HCT116 (cell line): ENCODE measurements at regions not wholly inside any gene's neighbourhood (a gene's known extent, or its start where the extent isn't known, plus 50 kb on each side); places are given as distances from the start of the nearest gene placed in this dataset.
"Not testable (repeated sequence)": the region's sequence is repeated elsewhere in the genome, so short reads cannot be mapped to it uniquely, and the experiment has no call there.

Experiments used
- ATF3 ChIP-seq: IDR thresholded peaks from 2 replicates; pipeline ENCODE4 v1.6.1; 2012
- CTCF ChIP-seq, 3 experiments: fragments of 200-600 bp in 1 of 3; sonication (generic) in 1 of 3; IDR thresholded peaks in 2 of 3; conservative IDR thresholded peaks in 1 of 3; 2 replicates each; pipeline ENCODE4 v1.5.1; 2012 to 2017; ENCODE audit warnings: low read depth in 2 of 3, low read length in 2 of 3, antibody characterized with exemption in 1 of 3, borderline replicate concordance in 1 of 3, control low read depth in 1 of 3, mild to moderate bottlenecking in 1 of 3, mixed read lengths in 1 of 3, mixed run types in 1 of 3, moderate library complexity in 1 of 3; ENCODE audit not compliant: insufficient read depth in 1 of 3
- EGR1 ChIP-seq: IDR thresholded peaks from 2 replicates; pipeline ENCODE4 v1.6.1; 2012; ENCODE audit warnings: low read depth
- EZH2 ChIP-seq: fragments of 200-600 bp; sonication (generic); IDR thresholded peaks from 2 replicates; pipeline ENCODE4 v1.6.1; 2017; ENCODE audit warnings: antibody characterized with exemption, mixed run types
- EZH2phosphoT487 ChIP-seq: fragments of 200-600 bp; IDR thresholded peaks from 2 replicates; pipeline ENCODE4 v1.6.1; 2018; ENCODE audit warnings: antibody characterized with exemption, borderline replicate concordance
- JUND ChIP-seq: IDR thresholded peaks from 2 replicates; pipeline ENCODE4 v1.6.1; 2012
- POLR2A ChIP-seq: IDR thresholded peaks from 2 replicates; pipeline ENCODE4 v1.7.0; 2011; ENCODE audit warnings: borderline replicate concordance; ENCODE audit not compliant: insufficient read depth, insufficient read length; ENCODE audit errors: extremely low read depth
- POLR2AphosphoS5 ChIP-seq: IDR thresholded peaks from 2 replicates; pipeline ENCODE4 v1.6.1; 2011; ENCODE audit warnings: mild to moderate bottlenecking, low read depth, low read length, moderate library complexity
- TCF7L2 ChIP-seq: IDR thresholded peaks from 2 replicates; pipeline ENCODE4 v1.7.0; 2011; ENCODE audit warnings: borderline replicate concordance, inconsistent platforms; ENCODE audit not compliant: insufficient read depth, insufficient read length; ENCODE audit errors: extremely low read depth
- ZBTB33 ChIP-seq: IDR thresholded peaks from 2 replicates; pipeline ENCODE4 v1.6.1; 2011; ENCODE audit warnings: mild to moderate bottlenecking, low read length, moderate library complexity; ENCODE audit not compliant: insufficient replicate concordance; ENCODE audit errors: extremely low read depth
- ZFX ChIP-seq: fragments of 450-650 bp; IDR thresholded peaks from 2 replicates; pipeline ENCODE4 v1.6.1; 2017

DNA sequence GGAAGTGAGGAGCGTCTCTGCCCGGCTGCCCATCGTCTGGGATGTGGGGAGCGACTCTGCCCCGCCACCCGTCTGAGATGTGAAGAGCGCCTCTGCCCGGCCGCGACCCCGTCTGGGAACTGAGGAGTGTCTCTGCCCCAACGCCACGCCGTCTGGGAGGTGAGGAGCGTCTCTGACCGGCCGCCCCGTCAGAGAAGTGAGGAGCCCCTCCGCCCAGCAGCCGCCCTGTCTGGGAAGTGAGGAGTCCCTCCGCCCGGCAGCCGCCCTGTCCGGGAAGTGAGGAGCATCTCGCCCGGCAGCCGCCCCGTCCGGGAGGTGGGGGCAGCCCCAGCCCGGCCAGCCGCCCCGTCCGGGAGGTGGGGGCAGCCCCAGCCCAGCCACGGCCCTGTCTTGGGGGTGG, 60.9 kb downstream of the ANXA2R start:
- not testable (repeated sequence) for TF ChIP-seq POLR2AphosphoS5; CTCF (IDR thresholded peaks at IDR 0.05 in 2 of 3, conservative IDR thresholded peaks at IDR 0.05 in 1 of 3; ENCODE audit: borderline replicate concordance in 1 of 3, insufficient read depth in 1 of 3, low read depth in 2 of 3, low read length in 2 of 3); POLR2A; EZH2phosphoT487; ZFX; ATF3; TCF7L2; JUND; ZBTB33; EGR1; EZH2
